ENCODE measurements at regions not wholly inside any gene's neighbourhood (a gene's known extent, or its start where the extent isn't known, plus 50 kb on each side); places are given as distances from the start of the nearest gene placed in this dataset.

DNA sequence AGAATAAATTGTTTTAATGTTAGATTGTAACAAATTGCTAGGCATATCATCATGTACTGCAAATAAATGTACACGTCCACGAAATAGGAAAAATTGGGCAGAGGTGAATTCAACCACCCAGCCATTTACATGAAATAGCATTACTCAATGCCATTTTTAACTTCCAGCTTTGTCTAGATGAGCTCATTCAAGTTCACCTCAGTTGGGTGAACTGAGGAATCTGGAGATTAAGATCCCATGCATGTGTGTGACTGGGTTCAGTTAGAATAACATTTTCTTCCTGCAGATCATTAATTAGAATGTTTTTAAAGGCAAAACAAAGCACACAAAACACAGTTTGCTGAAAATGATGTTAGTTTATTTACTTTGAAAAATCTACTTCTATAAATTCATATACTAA is 767.8 kb upstream of the GOLIM4 start:
- no peak overlapping the region for H3K27ac ChIP-seq
- H3K9me3 ChIP-seq (replicated peaks in 1 of 3), result no peaks in the 10 kb centered on the region
- TF ChIP-seq POLR2A (IDR thresholded peaks at IDR 0.05), result no peak
- TF ChIP-seq, protein P1, sequence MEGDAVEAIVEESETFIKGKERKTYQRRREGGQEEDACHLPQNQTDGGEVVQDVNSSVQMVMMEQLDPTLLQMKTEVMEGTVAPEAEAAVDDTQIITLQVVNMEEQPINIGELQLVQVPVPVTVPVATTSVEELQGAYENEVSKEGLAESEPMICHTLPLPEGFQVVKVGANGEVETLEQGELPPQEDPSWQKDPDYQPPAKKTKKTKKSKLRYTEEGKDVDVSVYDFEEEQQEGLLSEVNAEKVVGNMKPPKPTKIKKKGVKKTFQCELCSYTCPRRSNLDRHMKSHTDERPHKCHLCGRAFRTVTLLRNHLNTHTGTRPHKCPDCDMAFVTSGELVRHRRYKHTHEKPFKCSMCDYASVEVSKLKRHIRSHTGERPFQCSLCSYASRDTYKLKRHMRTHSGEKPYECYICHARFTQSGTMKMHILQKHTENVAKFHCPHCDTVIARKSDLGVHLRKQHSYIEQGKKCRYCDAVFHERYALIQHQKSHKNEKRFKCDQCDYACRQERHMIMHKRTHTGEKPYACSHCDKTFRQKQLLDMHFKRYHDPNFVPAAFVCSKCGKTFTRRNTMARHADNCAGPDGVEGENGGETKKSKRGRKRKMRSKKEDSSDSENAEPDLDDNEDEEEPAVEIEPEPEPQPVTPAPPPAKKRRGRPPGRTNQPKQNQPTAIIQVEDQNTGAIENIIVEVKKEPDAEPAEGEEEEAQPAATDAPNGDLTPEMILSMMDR (IDR thresholded peaks at IDR 0.05), result no peak
- no peak for DNase-seq
- 58 to 67% (median 64%) methylated on average over 2 of the region's 2 CpGs for WGBS, 4 donors
- no peaks in the 10 kb centered on the region for H3K36me3 ChIP-seq (replicated peaks in 1 of 2)
- intact Hi-C loops (cut with DNase I), result no loop called here
- H3K27me3 ChIP-seq, result no peaks in the 10 kb centered on the region
- H3K4me1 ChIP-seq (replicated peaks in 1 of 2), result no peaks in the 10 kb centered on the region
- no peak overlapping the region for H3K4me3 ChIP-seq

DNA sequence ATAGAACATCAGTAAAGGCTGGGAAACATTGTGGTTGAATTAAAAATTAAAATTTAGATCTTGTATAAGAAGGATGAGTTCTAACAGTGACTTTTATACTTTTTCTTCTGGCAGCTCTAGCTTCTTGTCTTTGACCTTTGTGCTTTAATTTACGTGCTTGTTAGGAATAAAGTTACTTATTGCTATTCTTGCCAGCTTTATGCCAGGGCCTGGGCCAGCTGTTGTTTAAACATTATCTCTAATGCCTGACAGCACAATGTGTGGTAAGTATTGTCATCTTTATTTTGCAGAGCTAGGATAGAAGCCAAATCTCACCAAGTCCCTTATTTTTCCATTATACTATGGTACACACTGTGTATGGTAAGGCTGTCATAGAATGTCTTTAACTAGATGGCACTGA is 766.7 kb upstream of the GOLIM4 start:
- intact Hi-C loops (cut with DNase I), result no loop called here
- no peaks in the 10 kb centered on the region for H3K36me3 ChIP-seq (replicated peaks in 1 of 2)
- 48 to 60% (median 54%) methylated on average over 1 of the region's 1 CpG for WGBS, 4 donors
- no peak overlapping the region for H3K27ac ChIP-seq
- H3K4me1 ChIP-seq (replicated peaks in 1 of 2), result no peaks in the 10 kb centered on the region
- DNase-seq, result no peak
- H3K9me3 ChIP-seq (replicated peaks in 1 of 3), result no peaks in the 10 kb centered on the region
- TF ChIP-seq POLR2A (IDR thresholded peaks at IDR 0.05), result no peak
- TF ChIP-seq, protein P1 (IDR thresholded peaks at IDR 0.05), result no peak
- H3K27me3 ChIP-seq, result no peaks in the 10 kb centered on the region
- H3K4me3 ChIP-seq, result no peak overlapping the region

DNA sequence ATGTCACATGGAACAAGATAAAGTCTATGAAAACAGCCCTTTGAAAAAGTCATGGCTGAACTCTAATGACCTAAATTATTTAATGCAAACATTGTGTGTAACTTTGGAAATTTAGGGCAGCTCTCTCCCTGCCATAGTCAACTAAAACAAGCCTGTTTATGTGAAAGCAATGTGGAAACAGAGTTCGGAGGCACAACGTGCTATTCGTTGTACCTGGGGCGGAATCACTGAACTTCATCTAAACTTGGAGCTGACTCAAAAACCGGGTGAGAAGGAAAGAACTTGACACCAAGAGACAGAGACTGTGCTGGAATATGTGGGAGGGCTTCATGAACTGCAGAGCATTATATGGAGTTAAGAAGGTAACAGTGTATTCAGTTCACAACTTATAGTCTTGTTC is 764.9 kb upstream of the GOLIM4 start:
- 65 to 76% (median 74%) methylated on average over 5 of the region's 5 CpGs for WGBS, 4 donors
- Histone ChIP-seq H3K4me3 (no peak overlapping the region), H3K4me1 (replicated peaks in 1 of 2) (no peaks in the 10 kb centered on the region), H3K27me3 (no peaks in the 10 kb centered on the region), H3K9me3 (replicated peaks in 1 of 3) (no peaks in the 10 kb centered on the region), H3K27ac (no peak overlapping the region), H3K36me3 (replicated peaks in 1 of 2) (no peaks in the 10 kb centered on the region)
- intact Hi-C loops (cut with DNase I), result no loop called here
- TF ChIP-seq POLR2A (IDR thresholded peaks at IDR 0.05), result no peak
- TF ChIP-seq, protein P1 (IDR thresholded peaks at IDR 0.05), result no peak
- DNase-seq, result no peak

DNA sequence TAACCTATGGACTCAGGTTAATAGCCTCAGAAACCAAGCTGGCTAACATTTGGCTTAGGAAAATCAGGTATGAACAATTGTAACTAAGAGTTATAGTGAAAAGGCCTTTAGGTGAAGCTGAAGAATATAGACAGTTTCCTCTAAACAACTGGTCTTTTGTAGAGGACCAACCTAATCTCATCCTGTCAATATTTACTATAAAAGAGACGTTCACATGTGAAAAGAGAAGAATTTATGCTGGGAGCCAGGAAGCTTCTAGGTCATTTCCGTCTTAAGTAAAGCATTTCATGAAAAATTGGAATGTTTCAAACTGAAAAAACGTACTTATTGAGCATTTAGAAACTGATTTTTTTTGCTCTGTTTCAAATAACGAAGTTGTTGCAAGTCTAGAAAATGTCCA is 764.3 kb upstream of the GOLIM4 start:
- TF ChIP-seq, protein P1 (IDR thresholded peaks at IDR 0.05), result no peak
- TF ChIP-seq POLR2A (IDR thresholded peaks at IDR 0.05), result no peak
- 51 to 65% (median 55%) methylated on average over 4 of the region's 4 CpGs for WGBS, 4 donors
- Histone ChIP-seq H3K27me3 (no peaks in the 10 kb centered on the region), H3K4me1 (replicated peaks in 1 of 2) (no peaks in the 10 kb centered on the region), H3K9me3 (replicated peaks in 1 of 3) (no peaks in the 10 kb centered on the region), H3K27ac (no peak overlapping the region), H3K4me3 (no peak overlapping the region), H3K36me3 (replicated peaks in 1 of 2) (no peaks in the 10 kb centered on the region)
- DNase-seq, result no peak
- intact Hi-C loops (cut with DNase I), result no loop called here

Measured in adrenal gland (tissue), 9 donors.